ENCODE measurements at regions not wholly inside any gene's neighbourhood (a gene's known extent, or its start where the extent isn't known, plus 50 kb on each side); places are given as distances from the start of the nearest gene placed in this dataset.

- Histone ChIP-seq H3K36me3 (replicated peaks in 1 of 2) (no peaks in the 10 kb centered on the region), H3K4me3 (no peak overlapping the region), H3K27ac (no peak overlapping the region), H3K4me1 (replicated peaks in 1 of 2) (no peaks in the 10 kb centered on the region), H3K27me3 (no peaks in the 10 kb centered on the region), H3K9me3 (replicated peaks in 1 of 3) (no peaks in the 10 kb centered on the region)
- no peak for DNase-seq
- TF ChIP-seq POLR2A (IDR thresholded peaks at IDR 0.05) = no peak
- TF ChIP-seq CTCF (IDR thresholded peaks at IDR 0.05) = no peak
- WGBS, 4 donors = 72 to 86% (median 79%) methylated on average over 5 of the region's 5 CpGs
- intact Hi-C loops (cut with DNase I) = no loop called here
Measured at GRCh38 chr2:103387888-103388287, 626.1 kb downstream of the TMEM182 start.

GRCh38 chr2:103396152-103396551 lies 634.3 kb downstream of the TMEM182 start:
- TF ChIP-seq CTCF (IDR thresholded peaks at IDR 0.05) (no peak), POLR2A (IDR thresholded peaks at IDR 0.05) (no peak)
- no peaks in the 10 kb centered on the region for H3K9me3 ChIP-seq (replicated peaks in 1 of 3)
- no peak overlapping the region for H3K4me3 ChIP-seq
- H3K36me3 ChIP-seq (replicated peaks in 1 of 2) = no peaks in the 10 kb centered on the region
- H3K27ac ChIP-seq = no peak overlapping the region
- no peak for DNase-seq
- 19 to 31% (median 24%) methylated on average over 1 of the region's 1 CpG for WGBS, 4 donors
- intact Hi-C loops (cut with DNase I) = no loop called here
- no peaks in the 10 kb centered on the region for H3K27me3 ChIP-seq
- H3K4me1 ChIP-seq (replicated peaks in 1 of 2) = no peaks in the 10 kb centered on the region

GRCh38 chr2:103401621-103402020 lies 639.8 kb downstream of the TMEM182 start:
- no peaks in the 10 kb centered on the region for H3K27me3 ChIP-seq
- TF ChIP-seq CTCF (IDR thresholded peaks at IDR 0.05) (no peak), POLR2A (IDR thresholded peaks at IDR 0.05) (no peak)
- no peak overlapping the region for H3K27ac ChIP-seq
- H3K9me3 ChIP-seq (replicated peaks in 1 of 3) = no peaks in the 10 kb centered on the region
- no peak overlapping the region for H3K4me3 ChIP-seq
- intact Hi-C loops (cut with DNase I) = no loop called here
- 16 to 34% (median 20%) methylated on average over 4 of the region's 4 CpGs for WGBS, 4 donors
- peak in 3 of 7 donors; percentile 9 to 21 (median 10) for DNase-seq
- H3K36me3 ChIP-seq (replicated peaks in 1 of 2) = no peaks in the 10 kb centered on the region
- no peaks in the 10 kb centered on the region for H3K4me1 ChIP-seq (replicated peaks in 1 of 2)

- Histone ChIP-seq H3K9me3 (replicated peaks in 1 of 3) (no peaks in the 10 kb centered on the region), H3K36me3 (replicated peaks in 1 of 2) (no peaks in the 10 kb centered on the region), H3K4me1 (replicated peaks in 1 of 2) (no peaks in the 10 kb centered on the region), H3K27me3 (no peaks in the 10 kb centered on the region), H3K27ac (no peak overlapping the region), H3K4me3 (no peak overlapping the region)
- TF ChIP-seq POLR2A (IDR thresholded peaks at IDR 0.05) = no peak
- no peak for TF ChIP-seq CTCF (IDR thresholded peaks at IDR 0.05)
- DNase-seq = no peak
- intact Hi-C loops (cut with DNase I) = no loop called here
- 68 to 88% (median 79%) methylated on average over 3 of the region's 3 CpGs for WGBS, 4 donors
Measured at GRCh38 chr2:103402336-103402735, 640.5 kb downstream of the TMEM182 start.

Data from adrenal gland (tissue), 9 donors.